HPDE6-E6E7 (cell line): ENCODE measurements at regions not wholly inside any gene's neighbourhood (a gene's known extent, or its start where the extent isn't known, plus 50 kb on each side); places are given as distances from the start of the nearest gene placed in this dataset.
"Not testable (repeated sequence)": the region's sequence is repeated elsewhere in the genome, so short reads cannot be mapped to it uniquely, and the experiment has no call there.

Experiments
- DNase-seq: peaks from one replicate; pipeline ENCODE4 v3.0.0; 2011; ENCODE audit warnings: missing footprints; ENCODE audit errors: extremely low spot score

GRCh38 chr9:13942201-13942600 lies 371.7 kb downstream of the NFIB start:
- DNase-seq, result no peak

GRCh38 chr9:13941714-13942113 lies 372.2 kb downstream of the NFIB start:
- no peak for DNase-seq

- no peak for DNase-seq
Observed at GRCh38 chr9:13939701-13940490, 374.0 kb downstream of the NFIB start.

GRCh38 chr9:13939134-13939533 lies 374.8 kb downstream of the NFIB start:
- DNase-seq, result peak; percentile 12

GRCh38 chr9:13934416-13934815 lies 379.5 kb downstream of the NFIB start:
- no peak for DNase-seq

GRCh38 chr9:13933268-13933656 lies 380.7 kb downstream of the NFIB start:
- DNase-seq, result no peak

- DNase-seq, result no peak
Observed at GRCh38 chr9:13932528-13933267, 381.2 kb downstream of the NFIB start.

- no peak for DNase-seq
Observed at GRCh38 chr9:13929013-13929412, 384.9 kb downstream of the NFIB start.

- no peak for DNase-seq
Observed at GRCh38 chr9:13923381-13923780, 390.6 kb downstream of the NFIB start.

GRCh38 chr9:13920557-13920956 lies 393.4 kb downstream of the NFIB start:
- no peak for DNase-seq

GRCh38 chr9:13919401-13919800 lies 394.5 kb downstream of the NFIB start:
- no peak for DNase-seq

- no peak for DNase-seq
Observed at GRCh38 chr9:13917534-13917933, 396.4 kb downstream of the NFIB start.

- DNase-seq, result no peak
Observed at GRCh38 chr9:13915591-13916301, 398.2 kb downstream of the NFIB start.

GRCh38 chr9:13915131-13915530 lies 398.8 kb downstream of the NFIB start:
- no peak for DNase-seq

GRCh38 chr9:13911473-13911872 lies 402.5 kb downstream of the NFIB start:
- DNase-seq, result no peak

- DNase-seq, result not testable (repeated sequence)
Observed at GRCh38 chr9:13907842-13908241, 406.1 kb downstream of the NFIB start.

- DNase-seq, result no peak
Observed at GRCh38 chr9:13904746-13905145, 409.2 kb downstream of the NFIB start.

- DNase-seq, result no peak
Observed at GRCh38 chr9:13904311-13904710, 409.6 kb downstream of the NFIB start.

- no peak for DNase-seq
Observed at GRCh38 chr9:13902286-13903066, 411.5 kb downstream of the NFIB start.

- no peak for DNase-seq
Observed at GRCh38 chr9:13901176-13901575, 412.8 kb downstream of the NFIB start.

- DNase-seq, result peak; percentile 40
Observed at GRCh38 chr9:13900449-13900848, 413.5 kb downstream of the NFIB start.

GRCh38 chr9:13899924-13900323 lies 414.0 kb downstream of the NFIB start:
- no peak for DNase-seq
